Coronary artery (tissue), 2 donors: ENCODE measurements at regions not wholly inside any gene's neighbourhood (a gene's known extent, or its start where the extent isn't known, plus 50 kb on each side); places are given as distances from the start of the nearest gene placed in this dataset.

ENCODE experiments used
- DNase-seq: peaks from one replicate; pipeline ENCODE4 v3.0.0-alpha.2; 2017; ENCODE audit warnings: low spot score
- H3K27ac ChIP-seq, 2 donors: fragments of 200-600 bp; sonication (generic); one replicate each; pipeline ENCODE4 v1.5.1; 2016 to 2019
- H3K4me3 ChIP-seq: fragments of 200-600 bp; sonication (generic); 2 replicates; pipeline ENCODE4 v1.5.1; 2016; ENCODE audit warnings: mild to moderate bottlenecking, moderate library complexity
- TF ChIP-seq, protein P1 (sequence below): fragments of 200-600 bp; sonication (generic); IDR thresholded peaks from one replicate; pipeline ENCODE4 v1.5.1; 2019; ENCODE audit warnings: antibody characterized with exemption

DNA sequence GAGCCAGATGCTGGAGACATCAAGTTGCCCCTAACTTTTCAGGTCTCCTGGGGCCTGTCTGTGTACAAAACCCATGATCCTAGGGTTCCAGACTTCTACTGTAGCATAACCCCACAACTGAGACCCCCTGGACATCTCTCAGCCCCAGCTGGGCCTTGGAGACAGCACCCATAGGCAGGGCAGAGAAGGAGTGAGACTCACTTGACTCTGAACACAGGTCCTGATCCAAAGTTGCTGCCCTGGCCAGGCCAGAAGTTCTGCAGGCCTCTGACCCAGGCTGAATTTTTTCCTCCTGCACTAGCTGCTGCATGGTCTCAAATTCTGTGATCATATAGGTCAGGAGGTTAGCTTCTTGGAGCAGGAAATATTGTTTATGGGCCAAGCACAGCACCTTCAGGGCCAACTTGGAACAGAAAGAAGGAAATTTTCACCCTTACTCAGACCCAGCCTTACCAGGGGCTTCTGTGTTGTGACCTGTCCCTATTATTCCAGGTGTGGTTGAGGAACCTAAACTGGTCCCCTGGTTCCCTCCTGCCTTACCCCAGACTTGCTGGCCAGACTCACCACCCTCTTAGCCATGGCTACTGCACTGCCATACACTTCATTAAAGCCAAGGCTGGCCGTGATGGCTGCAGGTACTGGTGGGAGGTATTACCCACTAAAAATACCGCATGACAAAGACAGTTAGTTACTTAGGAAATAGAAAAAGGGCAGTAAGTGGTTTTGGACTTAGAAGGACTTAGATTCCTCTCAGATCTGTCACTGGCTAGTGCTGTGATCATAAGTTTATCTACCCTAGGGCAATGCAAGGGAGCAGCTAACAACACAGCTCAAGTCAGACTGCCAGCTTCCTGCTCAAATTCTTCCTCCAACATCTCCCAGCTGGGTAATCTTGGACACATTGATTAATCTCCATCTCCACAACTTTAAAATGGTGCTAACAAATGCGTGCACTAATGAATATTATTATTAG, 2180.1 kb downstream of the TP53TG3F start:
- H3K27ac ChIP-seq = no peak overlapping the region
- TF ChIP-seq, protein P1, sequence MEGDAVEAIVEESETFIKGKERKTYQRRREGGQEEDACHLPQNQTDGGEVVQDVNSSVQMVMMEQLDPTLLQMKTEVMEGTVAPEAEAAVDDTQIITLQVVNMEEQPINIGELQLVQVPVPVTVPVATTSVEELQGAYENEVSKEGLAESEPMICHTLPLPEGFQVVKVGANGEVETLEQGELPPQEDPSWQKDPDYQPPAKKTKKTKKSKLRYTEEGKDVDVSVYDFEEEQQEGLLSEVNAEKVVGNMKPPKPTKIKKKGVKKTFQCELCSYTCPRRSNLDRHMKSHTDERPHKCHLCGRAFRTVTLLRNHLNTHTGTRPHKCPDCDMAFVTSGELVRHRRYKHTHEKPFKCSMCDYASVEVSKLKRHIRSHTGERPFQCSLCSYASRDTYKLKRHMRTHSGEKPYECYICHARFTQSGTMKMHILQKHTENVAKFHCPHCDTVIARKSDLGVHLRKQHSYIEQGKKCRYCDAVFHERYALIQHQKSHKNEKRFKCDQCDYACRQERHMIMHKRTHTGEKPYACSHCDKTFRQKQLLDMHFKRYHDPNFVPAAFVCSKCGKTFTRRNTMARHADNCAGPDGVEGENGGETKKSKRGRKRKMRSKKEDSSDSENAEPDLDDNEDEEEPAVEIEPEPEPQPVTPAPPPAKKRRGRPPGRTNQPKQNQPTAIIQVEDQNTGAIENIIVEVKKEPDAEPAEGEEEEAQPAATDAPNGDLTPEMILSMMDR = no peak
- H3K4me3 ChIP-seq = no peak overlapping the region
- DNase-seq = peak; percentile 65

DNA sequence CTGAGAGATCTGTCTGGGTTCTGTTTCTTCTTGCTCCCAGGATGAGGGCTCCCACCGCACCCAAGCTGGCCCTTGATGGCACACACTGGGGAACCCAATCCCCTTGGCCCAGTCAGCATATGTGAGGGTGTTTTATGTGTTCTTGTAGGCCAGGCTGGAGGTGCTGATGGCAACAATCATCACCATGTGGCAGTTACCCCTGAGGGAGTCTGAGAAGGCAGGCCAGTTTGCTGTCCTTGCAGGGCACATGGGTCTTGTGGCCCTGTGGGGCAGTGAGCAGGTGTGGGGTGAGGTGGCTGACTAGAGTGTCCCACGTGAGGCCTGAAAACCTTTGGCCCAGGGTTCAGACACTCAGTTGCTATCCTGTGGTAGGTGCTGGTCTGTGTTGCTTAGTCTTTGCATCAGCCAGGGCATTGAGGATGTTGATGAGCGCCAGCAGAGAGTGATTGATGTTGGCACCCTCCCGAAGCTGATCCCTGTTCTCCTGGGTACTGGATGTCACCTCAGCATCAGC, 2183.0 kb downstream of the TP53TG3F start:
- peak; percentile 53 for DNase-seq
- H3K4me3 ChIP-seq = no peak overlapping the region
- TF ChIP-seq, protein P1 = no peak
- H3K27ac ChIP-seq = no peak overlapping the region

DNA sequence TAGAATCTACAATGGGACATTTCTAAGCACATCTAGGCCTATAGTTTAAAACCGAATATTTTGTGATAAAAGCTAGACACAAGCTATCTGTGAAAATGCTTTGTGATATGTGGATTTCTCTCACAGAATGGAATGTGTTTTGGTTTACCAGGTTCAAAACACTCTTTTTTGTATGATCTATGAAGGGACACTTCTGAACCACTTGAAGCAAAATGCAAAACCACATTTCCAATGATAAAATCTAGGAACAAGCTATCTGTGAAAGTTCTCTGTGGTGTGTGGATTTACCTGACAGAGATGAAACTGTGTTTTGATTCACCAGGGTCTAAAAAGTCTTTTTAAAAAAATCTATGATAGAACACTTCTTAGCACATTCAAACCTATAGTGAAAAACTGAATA, 2192.4 kb downstream of the TP53TG3F start:
- Histone ChIP-seq H3K27ac (no peak overlapping the region), H3K4me3 (no peak overlapping the region)
- no peak for DNase-seq
- TF ChIP-seq, protein P1 = no peak

DNA sequence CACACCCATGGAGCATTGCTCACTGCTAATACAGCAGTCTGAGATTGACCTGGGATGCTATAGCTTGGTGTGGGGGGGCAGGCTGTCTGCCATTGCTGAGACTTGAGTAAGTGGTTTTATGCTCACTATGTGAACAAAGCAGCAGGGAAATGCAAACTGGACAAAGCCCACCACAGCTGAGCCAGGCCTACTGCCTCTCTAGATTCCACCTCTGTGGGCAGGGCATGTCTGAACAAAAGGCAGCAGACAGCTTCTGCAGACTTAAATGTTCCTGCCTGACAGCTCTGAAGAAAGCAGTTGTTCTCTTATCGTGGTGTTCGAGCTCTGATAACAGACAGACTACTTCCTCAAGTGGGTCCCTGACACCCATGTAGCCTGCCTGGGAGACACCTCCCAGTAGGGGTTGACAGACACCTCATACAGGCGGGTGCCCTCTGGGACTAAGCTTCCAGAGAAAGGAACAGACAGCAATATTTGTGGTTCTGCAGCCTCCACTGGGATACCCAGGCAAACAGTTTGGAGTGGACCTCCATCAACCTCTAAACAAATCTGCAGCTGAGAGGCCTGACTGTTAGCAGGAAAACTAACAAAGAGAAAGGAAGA, 2204.8 kb downstream of the TP53TG3F start:
- TF ChIP-seq, protein P1 = no peak
- no peak overlapping the region for H3K4me3 ChIP-seq
- H3K27ac ChIP-seq = no peak overlapping the region
- DNase-seq = peak; percentile 16

- TF ChIP-seq, protein P1 = no peak
- no peak for DNase-seq
- H3K27ac ChIP-seq = no peak overlapping the region
- no peak overlapping the region for H3K4me3 ChIP-seq
These were observed 2225.7 kb downstream of the TP53TG3F start for GRCh38 chr16:35685085-35685484.

DNA sequence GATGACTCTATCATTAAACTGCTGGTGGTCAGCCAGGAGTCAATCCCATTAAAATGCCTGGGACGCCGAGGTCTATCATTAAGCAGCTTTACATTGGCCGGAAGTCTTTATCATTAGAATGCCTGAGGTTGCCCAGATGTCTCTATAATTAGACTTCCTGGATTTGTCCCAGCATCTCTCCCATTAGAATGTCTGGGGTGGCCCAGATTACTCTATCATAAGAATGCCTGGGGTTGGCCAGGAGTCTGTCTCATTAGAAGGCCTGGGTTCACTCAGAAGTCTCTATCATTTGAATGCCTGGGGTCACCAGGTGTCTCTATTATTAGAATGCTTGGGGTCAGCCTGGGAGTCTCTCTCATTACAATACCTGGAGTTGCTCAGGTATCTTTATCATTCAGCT, 2227.2 kb downstream of the TP53TG3F start:
- H3K4me3 ChIP-seq = no peak overlapping the region
- TF ChIP-seq, protein P1 = no peak
- DNase-seq = peak; percentile 24
- H3K27ac ChIP-seq = no peak overlapping the region
